Lower leg skin (tissue), 3 donors: ENCODE measurements at regions not wholly inside any gene's neighbourhood (a gene's known extent, or its start where the extent isn't known, plus 50 kb on each side); places are given as distances from the start of the nearest gene placed in this dataset.

Experiments
- CTCF ChIP-seq, 3 donors: fragments of 450-650 bp; IDR thresholded peaks; one replicate each; pipeline ENCODE4 v1.5.1; 2016; ENCODE audit warnings: antibody characterized with exemption in 3 of 3, mild to moderate bottlenecking in 3 of 3, moderate library complexity in 2 of 3
- POLR2A ChIP-seq, 2 donors: fragments of 450-650 bp; IDR thresholded peaks; one replicate each; pipeline ENCODE4 v1.6.1; 2016 to 2017; ENCODE audit warnings: antibody characterized with exemption in 2 of 2, mild to moderate bottlenecking in 1 of 2, moderate library complexity in 1 of 2

GRCh38 chr16:74094514-74094913 is 202.1 kb upstream of the PSMD7 start:
- TF ChIP-seq CTCF (IDR thresholded peaks at IDR 0.05) (no peak), POLR2A (IDR thresholded peaks at IDR 0.05) (no peak)
